WTC11 (cell line): ENCODE measurements at regions not wholly inside any gene's neighbourhood (a gene's known extent, or its start where the extent isn't known, plus 50 kb on each side); places are given as distances from the start of the nearest gene placed in this dataset.

Experiments used
- ATAC-seq: fragments of 200-7000 bp; cut with Tn5 transposase; 2 replicates; pipeline ENCODE4 v1.10.0; 2021; ENCODE audit warnings: mild to moderate bottlenecking, moderate library complexity
- CTCF ChIA-PET: fragments of 300-600 bp; sonication (Branson Sonifier 250); formaldehyde crosslinking; loops from one replicate; lab custom pipeline; 2021; ENCODE audit warnings: antibody characterized with exemption; lab: Charles Lee
- POLR2A ChIA-PET: fragments of 350-600 bp; sonication (Branson Sonifier 250); formaldehyde crosslinking; loops from one replicate; lab custom pipeline; 2021; ENCODE audit warnings: antibody characterized with exemption; lab: Charles Lee
- DNase-seq: peaks from one replicate; pipeline ENCODE4 v3.0.0; 2021; ENCODE audit warnings: low spot score
- H3K27ac Mint-ChIP-seq: 2 replicates; pipeline ENCODE4 v1.8.0; 2021; ENCODE audit warnings: mixed read lengths
- H3K27me3 Mint-ChIP-seq: 2 replicates; pipeline ENCODE4 v1.8.0; 2021; ENCODE audit warnings: low read depth, mild to moderate bottlenecking, moderate library complexity, mixed read lengths
- H3K36me3 Mint-ChIP-seq: 2 replicates; pipeline ENCODE4 v1.8.0; 2021; ENCODE audit warnings: mixed read lengths
- H3K4me1 Mint-ChIP-seq: 2 replicates; pipeline ENCODE4 v1.8.0; 2022; ENCODE audit warnings: mixed read lengths
- H3K4me3 Mint-ChIP-seq: 2 replicates; pipeline ENCODE4 v1.8.0; 2021; ENCODE audit warnings: mild to moderate bottlenecking, moderate library complexity, mixed read lengths
- H3K9me3 Mint-ChIP-seq: 2 replicates; pipeline ENCODE4 v1.8.0; 2021; ENCODE audit warnings: mixed read lengths
- CREB1 ChIP-seq: sonication (generic); formaldehyde crosslinking; IDR thresholded peaks from 2 replicates; pipeline ENCODE4 v1.8.0; 2023; ENCODE audit warnings: mild to moderate bottlenecking, missing genetic modification reagents
- ELF4 ChIP-seq: sonication (generic); formaldehyde crosslinking; IDR thresholded peaks from 2 replicates; pipeline ENCODE4 v1.8.1; 2022; ENCODE audit warnings: low read depth, mild to moderate bottlenecking, moderate library complexity, missing genetic modification reagents
- ESRRA ChIP-seq: sonication (generic); formaldehyde crosslinking; IDR thresholded peaks from 2 replicates; pipeline ENCODE4 v1.8.1; 2022; ENCODE audit warnings: mild to moderate bottlenecking, missing genetic modification reagents, borderline replicate concordance
- ETV6 ChIP-seq: sonication (generic); formaldehyde crosslinking; IDR thresholded peaks from 2 replicates; pipeline ENCODE4 v1.8.1; 2022; ENCODE audit warnings: mild to moderate bottlenecking, missing genetic modification reagents
- FOXK1 ChIP-seq: sonication (generic); formaldehyde crosslinking; IDR thresholded peaks from 2 replicates; pipeline ENCODE4 v1.8.0; 2022; ENCODE audit warnings: mild to moderate bottlenecking, moderate library complexity, missing genetic modification reagents
- FOXP1 ChIP-seq: sonication (generic); formaldehyde crosslinking; IDR thresholded peaks from 2 replicates; pipeline ENCODE4 v1.8.0; 2022; ENCODE audit warnings: missing genetic modification reagents, mild to moderate bottlenecking, moderate library complexity, borderline replicate concordance
- GRHL2 ChIP-seq: fragments of 250-450 bp; sonication (Bioruptor Pico); IDR thresholded peaks from 2 replicates; pipeline ENCODE4 v1.8.0; 2022; ENCODE audit warnings: mild to moderate bottlenecking, moderate library complexity; ENCODE audit not compliant: insufficient replicate concordance, severe bottlenecking
- KAT7 ChIP-seq: sonication (generic); formaldehyde crosslinking; IDR thresholded peaks from 2 replicates; pipeline ENCODE4 v1.8.1; 2023; ENCODE audit warnings: missing genetic modification reagents, mild to moderate bottlenecking, borderline replicate concordance
- MYBL2 ChIP-seq: sonication (generic); formaldehyde crosslinking; IDR thresholded peaks from 2 replicates; pipeline ENCODE4 v1.8.1; 2023; ENCODE audit warnings: mild to moderate bottlenecking, moderate library complexity, missing genetic modification reagents
- NFATC4 ChIP-seq: fragments of 250-450 bp; sonication (Bioruptor Pico); IDR thresholded peaks from 2 replicates; pipeline ENCODE4 v1.9.0; 2021; ENCODE audit warnings: mild to moderate bottlenecking
- NFE2L1 ChIP-seq: sonication (generic); formaldehyde crosslinking; IDR thresholded peaks from 2 replicates; pipeline ENCODE4 v1.8.1; 2023; ENCODE audit warnings: missing genetic modification reagents
- USF2 ChIP-seq: sonication (generic); formaldehyde crosslinking; IDR thresholded peaks from 2 replicates; pipeline ENCODE4 v1.8.1; 2023; ENCODE audit warnings: mild to moderate bottlenecking, missing genetic modification reagents, moderate library complexity
- ZBTB21 ChIP-seq: sonication (generic); formaldehyde crosslinking; IDR thresholded peaks from 2 replicates; pipeline ENCODE4 v1.8.1; 2023; ENCODE audit warnings: mild to moderate bottlenecking, missing genetic modification reagents, borderline replicate concordance
- ZNF121 ChIP-seq: sonication (generic); formaldehyde crosslinking; IDR thresholded peaks from 2 replicates; pipeline ENCODE4 v1.8.0; 2023; ENCODE audit warnings: missing genetic modification reagents
- ZNF425 ChIP-seq: fragments of 250-450 bp; sonication (Bioruptor Pico); conservative IDR thresholded peaks from 2 replicates; pipeline ENCODE4 v1.9.0; 2021; ENCODE audit warnings: mild to moderate bottlenecking
- TF ChIP-seq, protein P1 (sequence below): fragments of 250-450 bp; sonication (Bioruptor Pico); IDR thresholded peaks from 2 replicates; pipeline ENCODE4 v2.1.2; 2022; ENCODE audit warnings: mild to moderate bottlenecking, moderate library complexity
- TF ChIP-seq, protein P2 (sequence below): sonication (generic); formaldehyde crosslinking; IDR thresholded peaks from 2 replicates; pipeline ENCODE4 v1.8.1; 2023; ENCODE audit warnings: mild to moderate bottlenecking, missing genetic modification reagents, moderate library complexity
- TF ChIP-seq, protein P3 (sequence below): sonication (generic); formaldehyde crosslinking; IDR thresholded peaks from 2 replicates; pipeline ENCODE4 v1.8.0; 2022; ENCODE audit warnings: missing genetic modification reagents
- TF ChIP-seq, protein P4 (sequence below): fragments of 250-450 bp; sonication (Bioruptor Pico); IDR thresholded peaks from 2 replicates; pipeline ENCODE4 v1.9.0; 2021; ENCODE audit warnings: moderate library complexity, mild to moderate bottlenecking, inconsistent platforms, borderline replicate concordance

DNA sequence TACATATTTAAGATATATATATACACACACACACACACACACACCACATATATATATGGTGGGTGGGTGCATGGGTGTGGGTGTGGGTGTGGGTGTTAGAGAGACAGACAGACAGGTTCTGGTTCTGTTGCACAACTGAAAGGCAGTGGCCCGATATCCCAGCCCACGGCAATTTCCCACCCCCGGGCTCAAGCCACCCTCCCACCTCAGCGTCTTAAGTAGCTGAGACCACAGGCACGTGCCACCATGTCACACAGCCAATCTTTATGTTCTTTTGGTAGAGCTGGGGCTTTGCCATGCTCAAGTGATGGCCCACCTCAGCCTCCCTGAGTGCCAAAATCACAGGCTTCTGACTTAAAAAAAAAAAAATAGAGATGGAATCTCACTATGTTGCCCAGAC lies 417.8 kb upstream of the FOXG1 start (continued):
- TF ChIP-seq ZNF425 (CRISPR knock-in tag) (no peak), KAT7 (no peak), ZBTB21 (CRISPR knock-in tag) (no peak), ELF4 (CRISPR knock-in tag) (no peak), NFATC4 (CRISPR knock-in tag) (no peak), MYBL2 (CRISPR knock-in tag) (no peak), CREB1 (CRISPR knock-in tag) (no peak)
- TF ChIP-seq, protein P1, sequence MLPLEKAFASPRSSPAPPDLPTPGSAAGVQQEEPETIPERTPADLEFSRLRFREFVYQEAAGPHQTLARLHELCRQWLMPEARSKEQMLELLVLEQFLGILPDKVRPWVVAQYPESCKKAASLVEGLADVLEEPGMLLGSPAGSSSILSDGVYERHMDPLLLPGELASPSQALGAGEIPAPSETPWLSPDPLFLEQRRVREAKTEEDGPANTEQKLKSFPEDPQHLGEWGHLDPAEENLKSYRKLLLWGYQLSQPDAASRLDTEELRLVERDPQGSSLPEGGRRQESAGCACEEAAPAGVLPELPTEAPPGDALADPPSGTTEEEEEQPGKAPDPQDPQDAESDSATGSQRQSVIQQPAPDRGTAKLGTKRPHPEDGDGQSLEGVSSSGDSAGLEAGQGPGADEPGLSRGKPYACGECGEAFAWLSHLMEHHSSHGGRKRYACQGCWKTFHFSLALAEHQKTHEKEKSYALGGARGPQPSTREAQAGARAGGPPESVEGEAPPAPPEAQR: no peak

GRCh38 chr14:28356819-28357218 lies 409.8 kb upstream of the FOXG1 start:
- no peak for DNase-seq
- no peaks in the 10 kb centered on the region for H3K4me1 Mint-ChIP-seq
- H3K9me3 Mint-ChIP-seq: peaks cover 31% of the 10 kb centered on the region
- H3K27ac Mint-ChIP-seq: no peak overlapping the region
- ChIA-PET CTCF (no interaction called here), POLR2A (no interaction called here)
- no peaks in the 10 kb centered on the region for H3K27me3 Mint-ChIP-seq
- TF ChIP-seq FOXK1 (CRISPR knock-in tag): no peak
- TF ChIP-seq KAT7: no peak
- TF ChIP-seq ETV6: no peak
- no peak for TF ChIP-seq ESRRA
- TF ChIP-seq GRHL2 (CRISPR knock-in tag): no peak
- TF ChIP-seq, protein P2, sequence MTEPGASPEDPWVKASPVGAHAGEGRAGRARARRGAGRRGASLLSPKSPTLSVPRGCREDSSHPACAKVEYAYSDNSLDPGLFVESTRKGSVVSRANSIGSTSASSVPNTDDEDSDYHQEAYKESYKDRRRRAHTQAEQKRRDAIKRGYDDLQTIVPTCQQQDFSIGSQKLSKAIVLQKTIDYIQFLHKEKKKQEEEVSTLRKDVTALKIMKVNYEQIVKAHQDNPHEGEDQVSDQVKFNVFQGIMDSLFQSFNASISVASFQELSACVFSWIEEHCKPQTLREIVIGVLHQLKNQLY (CRISPR knock-in tag): no peak
- no peak for TF ChIP-seq FOXP1 (CRISPR knock-in tag)
- no peak for TF ChIP-seq ZNF121 (CRISPR knock-in tag)
- TF ChIP-seq, protein P3, sequence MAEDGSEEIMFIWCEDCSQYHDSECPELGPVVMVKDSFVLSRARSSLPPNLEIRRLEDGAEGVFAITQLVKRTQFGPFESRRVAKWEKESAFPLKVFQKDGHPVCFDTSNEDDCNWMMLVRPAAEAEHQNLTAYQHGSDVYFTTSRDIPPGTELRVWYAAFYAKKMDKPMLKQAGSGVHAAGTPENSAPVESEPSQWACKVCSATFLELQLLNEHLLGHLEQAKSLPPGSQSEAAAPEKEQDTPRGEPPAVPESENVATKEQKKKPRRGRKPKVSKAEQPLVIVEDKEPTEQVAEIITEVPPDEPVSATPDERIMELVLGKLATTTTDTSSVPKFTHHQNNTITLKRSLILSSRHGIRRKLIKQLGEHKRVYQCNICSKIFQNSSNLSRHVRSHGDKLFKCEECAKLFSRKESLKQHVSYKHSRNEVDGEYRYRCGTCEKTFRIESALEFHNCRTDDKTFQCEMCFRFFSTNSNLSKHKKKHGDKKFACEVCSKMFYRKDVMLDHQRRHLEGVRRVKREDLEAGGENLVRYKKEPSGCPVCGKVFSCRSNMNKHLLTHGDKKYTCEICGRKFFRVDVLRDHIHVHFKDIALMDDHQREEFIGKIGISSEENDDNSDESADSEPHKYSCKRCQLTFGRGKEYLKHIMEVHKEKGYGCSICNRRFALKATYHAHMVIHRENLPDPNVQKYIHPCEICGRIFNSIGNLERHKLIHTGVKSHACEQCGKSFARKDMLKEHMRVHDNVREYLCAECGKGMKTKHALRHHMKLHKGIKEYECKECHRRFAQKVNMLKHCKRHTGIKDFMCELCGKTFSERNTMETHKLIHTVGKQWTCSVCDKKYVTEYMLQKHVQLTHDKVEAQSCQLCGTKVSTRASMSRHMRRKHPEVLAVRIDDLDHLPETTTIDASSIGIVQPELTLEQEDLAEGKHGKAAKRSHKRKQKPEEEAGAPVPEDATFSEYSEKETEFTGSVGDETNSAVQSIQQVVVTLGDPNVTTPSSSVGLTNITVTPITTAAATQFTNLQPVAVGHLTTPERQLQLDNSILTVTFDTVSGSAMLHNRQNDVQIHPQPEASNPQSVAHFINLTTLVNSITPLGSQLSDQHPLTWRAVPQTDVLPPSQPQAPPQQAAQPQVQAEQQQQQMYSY (CRISPR knock-in tag): no peak
- TF ChIP-seq NFE2L1 (CRISPR knock-in tag): no peak
- TF ChIP-seq USF2: no peak
- TF ChIP-seq, protein P4, sequence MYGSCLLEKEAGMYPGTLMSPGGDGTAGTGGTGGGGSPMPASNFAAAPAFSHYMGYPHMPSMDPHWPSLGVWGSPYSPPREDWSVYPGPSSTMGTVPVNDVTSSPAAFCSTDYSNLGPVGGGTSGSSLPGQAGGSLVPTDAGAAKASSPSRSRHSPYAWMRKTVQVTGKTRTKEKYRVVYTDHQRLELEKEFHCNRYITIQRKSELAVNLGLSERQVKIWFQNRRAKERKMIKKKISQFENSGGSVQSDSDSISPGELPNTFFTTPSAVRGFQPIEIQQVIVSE (CRISPR knock-in tag): no peak
- TF ChIP-seq, all 79 proteins: peak for 0
- no peak overlapping the region for H3K4me3 Mint-ChIP-seq
- H3K36me3 Mint-ChIP-seq: peaks cover 15% of the 10 kb centered on the region
- no peak for ATAC-seq
